Esophagus squamous epithelium (tissue), 4 donors: ENCODE measurements at regions not wholly inside any gene's neighbourhood (a gene's known extent, or its start where the extent isn't known, plus 50 kb on each side); places are given as distances from the start of the nearest gene placed in this dataset.

ENCODE experiments used
- CTCF ChIP-seq, 6 experiments: fragments of 450-650 bp in 4 of 6; fragments of 200-600 bp in 2 of 6; sonication (generic) in 2 of 6; IDR thresholded peaks; one replicate each; pipeline ENCODE4 v1.5.1; 2016 to 2019; ENCODE audit warnings: antibody characterized with exemption in 6 of 6, mild to moderate bottlenecking in 4 of 6, moderate library complexity in 4 of 6
- POLR2A ChIP-seq, 4 donors: fragments of 450-650 bp; IDR thresholded peaks; one replicate each; pipeline ENCODE4 v1.6.1; 2017; ENCODE audit warnings: antibody characterized with exemption in 4 of 4, mild to moderate bottlenecking in 4 of 4, moderate library complexity in 3 of 4

DNA sequence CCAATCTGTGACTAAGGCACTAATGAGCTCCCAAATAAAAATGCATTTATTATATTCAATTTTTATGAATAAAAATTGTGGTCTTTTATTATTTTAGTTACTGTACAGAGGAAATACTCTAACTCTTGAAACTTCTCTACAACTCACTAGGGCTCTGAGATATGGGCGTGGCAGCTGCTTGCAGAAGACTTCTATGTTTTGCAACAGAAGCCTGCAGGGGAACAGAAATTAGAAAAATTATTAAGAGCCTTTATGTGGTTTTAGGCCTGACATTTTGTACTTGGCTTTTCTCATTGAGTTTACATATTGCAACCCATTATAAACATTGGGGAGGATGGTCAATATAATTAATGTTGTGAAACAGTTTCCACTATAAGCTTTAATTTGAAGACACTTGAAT lies 581.4 kb downstream of the TNS3 start:
- TF ChIP-seq CTCF (IDR thresholded peaks at IDR 0.05), result no peak
- no peak for TF ChIP-seq POLR2A (IDR thresholded peaks at IDR 0.05)
